ENCODE measurements at regions not wholly inside any gene's neighbourhood (a gene's known extent, or its start where the extent isn't known, plus 50 kb on each side); places are given as distances from the start of the nearest gene placed in this dataset.

- Histone ChIP-seq H3K4me1 (ENCODE audit: insufficient read depth, low read length) (peaks cover 47% of the 10 kb centered on the region), H3K79me2 (ENCODE audit: insufficient read depth, low read length) (no peaks in the 10 kb centered on the region), H2AFZ (ENCODE audit: low read length) (peak overlapping the region; percentile 69), H3K36me3 (ENCODE audit: insufficient read depth, low read length) (no peaks in the 10 kb centered on the region), H3K9me3 (ENCODE audit: low read depth, low read length) (no peaks in the 10 kb centered on the region), H3K4me3 (ENCODE audit: insufficient read depth, low read length) (peak overlapping the region; percentile 38), H3K27me3 (ENCODE audit: insufficient read depth, low read length) (no peaks in the 10 kb centered on the region), H4K20me1 (ENCODE audit: insufficient read depth, low read length) (no peaks in the 10 kb centered on the region), H3K4me2 (ENCODE audit: insufficient read depth, low read length) (peak overlapping the region; percentile 64), H3K27ac (ENCODE audit: low read depth, low read length) (peak overlapping the region; percentile 76)
- no peak for DNase-seq (ENCODE audit: insufficient read length, low spot score, missing footprints)
- TF ChIP-seq CTCF (IDR thresholded peaks at IDR 0.05; ENCODE audit: extremely low read depth, low read depth, low read length) = no peak
These were observed 51.5 kb upstream of the ZBED5 start for GRCh38 chr11:10909141-10909883.

- Histone ChIP-seq H3K9me3 (ENCODE audit: low read depth, low read length) (no peaks in the 10 kb centered on the region), H3K4me3 (ENCODE audit: insufficient read depth, low read length) (peak overlapping the region; percentile 38), H4K20me1 (ENCODE audit: insufficient read depth, low read length) (no peaks in the 10 kb centered on the region), H3K79me2 (ENCODE audit: insufficient read depth, low read length) (no peaks in the 10 kb centered on the region), H3K27ac (ENCODE audit: low read depth, low read length) (peak overlapping the region; percentile 76), H3K4me1 (ENCODE audit: insufficient read depth, low read length) (peaks cover 42% of the 10 kb centered on the region), H3K27me3 (ENCODE audit: insufficient read depth, low read length) (no peaks in the 10 kb centered on the region), H3K4me2 (ENCODE audit: insufficient read depth, low read length) (peak overlapping the region; percentile 64), H3K36me3 (ENCODE audit: insufficient read depth, low read length) (no peaks in the 10 kb centered on the region), H2AFZ (ENCODE audit: low read length) (peak overlapping the region; percentile 69)
- TF ChIP-seq CTCF (IDR thresholded peaks at IDR 0.05; ENCODE audit: extremely low read depth, low read depth, low read length) = no peak
- DNase-seq (ENCODE audit: insufficient read length, low spot score, missing footprints) = peak; percentile 80
These were observed 50.5 kb upstream of the ZBED5 start for GRCh38 chr11:10908215-10908951.
